ENCODE measurements at regions not wholly inside any gene's neighbourhood (a gene's known extent, or its start where the extent isn't known, plus 50 kb on each side); places are given as distances from the start of the nearest gene placed in this dataset.

- no peak for DNase-seq (ENCODE audit: low read depth)
Observed at GRCh38 chr14:53356361-53357150, 203.4 kb upstream of the DDHD1 start.

GRCh38 chr14:53355581-53356112 is 202.5 kb upstream of the DDHD1 start:
- DNase-seq (ENCODE audit: low read depth), result peak; percentile 80

- DNase-seq (ENCODE audit: low read depth), result no peak
Observed at GRCh38 chr14:53354336-53354735, 201.2 kb upstream of the DDHD1 start.

- no peak for DNase-seq (ENCODE audit: low read depth)
Observed at GRCh38 chr14:53350866-53351265, 197.7 kb upstream of the DDHD1 start.

GRCh38 chr14:53350429-53350828 is 197.3 kb upstream of the DDHD1 start:
- no peak for DNase-seq (ENCODE audit: low read depth)

- no peak for DNase-seq (ENCODE audit: low read depth)
Observed at GRCh38 chr14:53346988-53347387, 193.9 kb upstream of the DDHD1 start.

GRCh38 chr14:53341324-53341723 is 188.2 kb upstream of the DDHD1 start:
- DNase-seq (ENCODE audit: low read depth), result no peak

- DNase-seq (ENCODE audit: low read depth), result peak; percentile 78
Observed at GRCh38 chr14:53338192-53338591, 185.1 kb upstream of the DDHD1 start.

- DNase-seq (ENCODE audit: low read depth), result no peak
Observed at GRCh38 chr14:53336729-53337128, 183.6 kb upstream of the DDHD1 start.

GRCh38 chr14:53333809-53334208 is 180.7 kb upstream of the DDHD1 start:
- no peak for DNase-seq (ENCODE audit: low read depth)

- DNase-seq (ENCODE audit: low read depth), result no peak
Observed at GRCh38 chr14:53331921-53332320, 178.8 kb upstream of the DDHD1 start.

- peak; percentile 71 for DNase-seq (ENCODE audit: low read depth)
Observed at GRCh38 chr14:53331247-53331646, 178.1 kb upstream of the DDHD1 start.

- peak; percentile 67 for DNase-seq (ENCODE audit: low read depth)
Observed at GRCh38 chr14:53330441-53330840, 177.3 kb upstream of the DDHD1 start.

GRCh38 chr14:53328841-53329240 is 175.7 kb upstream of the DDHD1 start:
- DNase-seq (ENCODE audit: low read depth), result no peak

- peak; percentile 57 for DNase-seq (ENCODE audit: low read depth)
Observed at GRCh38 chr14:53327716-53328115, 174.6 kb upstream of the DDHD1 start.

GRCh38 chr14:53325176-53325806 is 172.2 kb upstream of the DDHD1 start:
- no peak for DNase-seq (ENCODE audit: low read depth)

- DNase-seq (ENCODE audit: low read depth), result no peak
Observed at GRCh38 chr14:53316504-53316903, 163.4 kb upstream of the DDHD1 start.

- no peak for DNase-seq (ENCODE audit: low read depth)
Observed at GRCh38 chr14:53310412-53310811, 157.3 kb upstream of the DDHD1 start.

GRCh38 chr14:53306911-53307310 is 153.8 kb upstream of the DDHD1 start:
- peak; percentile 32 for DNase-seq (ENCODE audit: low read depth)

GRCh38 chr14:53306267-53306721 is 153.2 kb upstream of the DDHD1 start:
- DNase-seq (ENCODE audit: low read depth), result peak; percentile 57

GRCh38 chr14:53304726-53305381 is 151.7 kb upstream of the DDHD1 start:
- DNase-seq (ENCODE audit: low read depth), result no peak

- DNase-seq (ENCODE audit: low read depth), result peak; percentile 28
Observed at GRCh38 chr14:53295985-53296582, 143.0 kb upstream of the DDHD1 start.
